ENCODE measurements at regions not wholly inside any gene's neighbourhood (a gene's known extent, or its start where the extent isn't known, plus 50 kb on each side); places are given as distances from the start of the nearest gene placed in this dataset.

- no peak for TF ChIP-seq EZH2 (IDR thresholded peaks at IDR 0.05; ENCODE audit: insufficient read depth, poor library complexity, severe bottlenecking)
- TF ChIP-seq EZH2phosphoT487 (IDR thresholded peaks at IDR 0.05; ENCODE audit: insufficient read depth, low read depth), result no peak
Observed at GRCh38 chr2:83067947-83068346, 1391.1 kb downstream of the SUCLG1 start.

Data from GM23248 (cell line).